HEK293T (cell line): ENCODE measurements at regions not wholly inside any gene's neighbourhood (a gene's known extent, or its start where the extent isn't known, plus 50 kb on each side); places are given as distances from the start of the nearest gene placed in this dataset.
"Not testable (repeated sequence)": the region's sequence is repeated elsewhere in the genome, so short reads cannot be mapped to it uniquely, and the experiment has no call there.

Experiments
- CTCF ChIA-PET: fragments of 350-600 bp; formaldehyde crosslinking; extraction: SDS; loops from one replicate; lab custom pipeline; 2021; ENCODE audit warnings: antibody characterized with exemption, inconsistent platforms; lab: Yijun Ruan, JAX
- POLR2A ChIA-PET: fragments of 350-600 bp; formaldehyde crosslinking; extraction: SDS; loops from one replicate; lab custom pipeline; 2020; ENCODE audit warnings: antibody characterized with exemption, inconsistent platforms; lab: Yijun Ruan, JAX
- DNase-seq: peaks from one replicate; pipeline ENCODE4 v3.0.0; 2012; ENCODE audit warnings: mixed read lengths; ENCODE audit errors: extremely low spot score
- ARNT ChIP-seq: fragments of 450-650 bp; IDR thresholded peaks from 2 replicates; pipeline ENCODE4 v1.6.1; 2017; ENCODE audit warnings: mild to moderate bottlenecking
- BHLHE40 ChIP-seq: fragments of 450-650 bp; IDR thresholded peaks from 2 replicates; pipeline ENCODE4 v1.6.1; 2016; ENCODE audit warnings: mild to moderate bottlenecking, moderate library complexity, borderline replicate concordance
- CTBP1 ChIP-seq: fragments of 450-650 bp; IDR thresholded peaks from 2 replicates; pipeline ENCODE4 v1.6.1; 2016; ENCODE audit warnings: borderline replicate concordance
- ELF4 ChIP-seq: fragments of 450-650 bp; IDR thresholded peaks from 2 replicates; pipeline ENCODE4 v1.6.1; 2017; ENCODE audit warnings: antibody characterized with exemption
- FOXA1 ChIP-seq: fragments of 450-650 bp; IDR thresholded peaks from 2 replicates; pipeline ENCODE4 v1.6.1; 2016; ENCODE audit warnings: mild to moderate bottlenecking
- FOXK2 ChIP-seq: fragments of 450-650 bp; IDR thresholded peaks from 2 replicates; pipeline ENCODE4 v1.6.1; 2016; ENCODE audit warnings: mild to moderate bottlenecking
- FOXM1 ChIP-seq: fragments of 450-650 bp; IDR thresholded peaks from 2 replicates; pipeline ENCODE4 v1.6.1; 2017; ENCODE audit warnings: mild to moderate bottlenecking, borderline replicate concordance
- HDGF ChIP-seq: fragments of 450-650 bp; IDR thresholded peaks from 2 replicates; pipeline ENCODE4 v1.6.1; 2017; ENCODE audit warnings: antibody characterized with exemption, borderline replicate concordance
- L3MBTL2 ChIP-seq: fragments of 450-650 bp; conservative IDR thresholded peaks from 2 replicates; pipeline ENCODE4 v1.6.1; 2016; ENCODE audit warnings: mild to moderate bottlenecking
- LEF1 ChIP-seq: fragments of 450-650 bp; IDR thresholded peaks from 2 replicates; pipeline ENCODE4 v1.6.1; 2017; ENCODE audit warnings: mild to moderate bottlenecking, borderline replicate concordance
- NFRKB ChIP-seq: fragments of 450-650 bp; IDR thresholded peaks from 2 replicates; pipeline ENCODE4 v1.6.1; 2016; ENCODE audit warnings: mild to moderate bottlenecking, moderate library complexity
- SP1 ChIP-seq: fragments of 450-650 bp; IDR thresholded peaks from 2 replicates; pipeline ENCODE4 v1.6.1; 2017
- SUZ12 ChIP-seq: fragments of 450-650 bp; IDR thresholded peaks from 2 replicates; pipeline ENCODE4 v1.6.1; 2016; ENCODE audit warnings: mild to moderate bottlenecking
- TARDBP ChIP-seq: fragments of 450-650 bp; IDR thresholded peaks from 2 replicates; pipeline ENCODE4 v1.6.1; 2016
- ZNF384 ChIP-seq: fragments of 450-650 bp; IDR thresholded peaks from 2 replicates; pipeline ENCODE4 v1.6.1; 2016
- TF ChIP-seq, protein P1 (sequence below): fragments of 450-650 bp; IDR thresholded peaks from 2 replicates; pipeline ENCODE4 v1.6.1; 2016

DNA sequence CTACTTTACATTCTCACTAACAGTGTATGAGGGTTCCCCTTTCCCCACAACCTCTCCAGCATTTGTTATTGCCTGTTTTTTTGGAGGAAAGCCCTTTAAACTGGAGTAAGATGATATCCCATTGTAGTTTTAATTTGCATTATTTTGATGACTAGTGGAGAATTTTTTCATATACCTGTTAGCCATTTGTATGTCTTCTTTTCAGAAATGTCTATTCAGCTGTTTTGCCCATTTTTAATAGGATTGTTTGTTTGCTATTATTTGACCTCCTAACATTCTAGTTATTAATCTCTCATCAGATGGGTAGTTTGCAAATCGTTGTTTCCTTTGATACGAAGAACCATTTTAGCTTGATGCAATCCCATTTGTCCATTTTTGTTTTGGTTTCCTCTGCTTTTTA lies 165.0 kb downstream of the GLUL start:
- POLR2A ChIA-PET: no interaction called here
- CTCF ChIA-PET: no interaction called here
- TF ChIP-seq FOXM1 (no peak), NFRKB (no peak)
- DNase-seq: no peak

DNA sequence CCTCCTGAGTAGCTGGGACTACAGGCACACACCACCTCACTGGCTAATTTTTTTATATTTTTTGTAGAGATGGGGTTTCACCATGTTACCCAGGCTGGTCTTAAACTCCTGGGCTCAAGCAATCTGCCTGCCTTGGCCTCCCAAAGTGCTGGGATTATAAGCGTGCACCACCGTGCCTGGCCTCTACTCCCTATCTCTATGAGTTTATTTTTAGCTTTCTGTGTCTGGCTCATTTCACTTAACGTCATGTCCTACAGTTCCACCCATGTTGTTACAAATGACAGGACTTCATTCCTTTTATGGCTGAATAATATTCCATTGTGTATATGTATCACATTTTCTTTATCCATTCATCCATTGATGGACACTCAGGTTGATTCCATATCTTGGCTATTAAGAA lies 164.2 kb upstream of the ZNF648 start:
- POLR2A ChIA-PET, CTCF ChIA-PET, DNase-seq: not testable (repeated sequence)

DNA sequence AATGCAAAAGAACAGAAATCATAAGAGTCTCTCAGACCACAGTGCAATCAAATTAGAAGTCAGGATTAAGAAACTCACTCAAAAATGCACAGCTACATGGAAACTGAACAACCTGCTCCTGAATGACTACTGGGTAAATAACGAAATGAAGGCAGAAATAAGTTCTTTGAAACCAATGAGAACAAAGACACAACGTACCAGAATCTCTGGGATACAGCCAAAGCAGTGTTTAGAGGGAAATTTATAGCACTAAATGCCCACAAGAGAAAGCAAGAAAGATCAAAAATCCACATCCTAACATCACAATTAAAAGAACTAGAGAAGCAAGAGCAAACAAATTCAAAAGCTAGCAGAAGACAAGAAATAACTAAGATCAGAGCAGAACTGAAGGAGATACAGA lies 160.5 kb upstream of the ZNF648 start:
- DNase-seq, POLR2A ChIA-PET, CTCF ChIA-PET: not testable (repeated sequence)

DNA sequence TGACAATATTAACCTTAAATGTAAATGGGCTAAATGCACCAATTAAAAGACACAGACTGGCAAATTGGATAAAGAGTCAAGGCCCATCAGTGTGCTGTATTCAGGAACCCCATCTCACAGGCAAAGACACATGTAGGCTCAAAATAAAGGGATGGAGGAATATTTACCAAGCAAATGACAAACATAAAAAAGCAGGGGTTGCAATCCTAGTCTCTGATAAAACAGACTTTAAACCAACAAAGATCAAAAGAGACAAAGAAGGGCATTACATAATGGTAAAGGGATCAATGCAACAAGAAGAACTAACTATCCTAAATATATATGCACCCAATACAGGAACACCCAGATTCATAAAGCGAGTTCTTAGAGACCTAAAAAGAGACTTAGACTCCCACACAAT lies 159.9 kb upstream of the ZNF648 start:
- CTCF ChIA-PET, DNase-seq, POLR2A ChIA-PET: not testable (repeated sequence)

DNA sequence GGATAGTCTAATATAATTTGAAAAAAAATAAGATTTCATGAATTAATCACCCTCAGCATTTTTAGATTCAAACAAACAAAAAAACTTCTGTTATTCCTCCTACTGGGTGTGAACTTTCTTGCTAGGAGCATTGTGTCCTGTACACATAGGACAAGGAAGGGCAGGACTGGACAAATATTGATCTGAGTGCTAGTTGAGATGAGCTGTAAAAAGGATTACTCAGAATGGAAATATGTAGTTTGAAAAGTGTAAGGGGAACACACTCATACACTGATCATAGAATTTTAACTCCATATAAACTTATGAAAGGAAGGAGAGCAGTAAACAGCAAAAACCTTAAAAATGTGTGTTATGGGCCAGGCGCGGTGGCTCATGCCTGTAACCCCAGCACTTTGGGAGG lies 156.5 kb upstream of the ZNF648 start:
- ChIA-PET POLR2A (no interaction called here), CTCF (no interaction called here)
- no peak for DNase-seq
- TF ChIP-seq ZNF384 (no peak), SUZ12 (no peak), CTBP1 (no peak), FOXK2 (no peak), ELF4 (no peak), ARNT (no peak), BHLHE40 (no peak), FOXA1 (no peak), FOXM1 (no peak), L3MBTL2 (no peak), HDGF (no peak), NFRKB (no peak), LEF1 (no peak), TARDBP (no peak), SP1 (no peak)
- TF ChIP-seq, protein P1, sequence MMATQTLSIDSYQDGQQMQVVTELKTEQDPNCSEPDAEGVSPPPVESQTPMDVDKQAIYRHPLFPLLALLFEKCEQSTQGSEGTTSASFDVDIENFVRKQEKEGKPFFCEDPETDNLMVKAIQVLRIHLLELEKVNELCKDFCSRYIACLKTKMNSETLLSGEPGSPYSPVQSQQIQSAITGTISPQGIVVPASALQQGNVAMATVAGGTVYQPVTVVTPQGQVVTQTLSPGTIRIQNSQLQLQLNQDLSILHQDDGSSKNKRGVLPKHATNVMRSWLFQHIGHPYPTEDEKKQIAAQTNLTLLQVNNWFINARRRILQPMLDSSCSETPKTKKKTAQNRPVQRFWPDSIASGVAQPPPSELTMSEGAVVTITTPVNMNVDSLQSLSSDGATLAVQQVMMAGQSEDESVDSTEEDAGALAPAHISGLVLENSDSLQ: no peak

DNA sequence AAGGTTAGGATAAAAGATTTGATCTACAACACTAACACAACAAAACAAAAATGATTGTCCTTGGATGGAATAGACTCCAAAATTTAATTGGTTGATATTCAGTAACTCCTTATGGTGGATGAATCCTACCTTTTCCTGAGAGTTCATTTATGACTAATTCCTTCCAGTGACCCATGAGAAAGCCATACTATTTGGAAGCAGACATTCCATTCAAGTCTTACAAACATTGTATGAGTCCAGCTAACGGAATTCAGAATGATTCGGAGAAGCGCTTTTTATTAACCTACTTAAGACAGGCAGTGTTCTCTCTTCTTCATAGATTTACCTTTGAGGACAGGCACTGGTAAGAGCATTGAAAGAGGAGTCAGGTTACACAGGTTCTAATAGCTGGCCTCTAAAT lies 155.6 kb upstream of the ZNF648 start:
- ChIA-PET POLR2A (no interaction called here), CTCF (no interaction called here)
- TF ChIP-seq LEF1: no peak
- TF ChIP-seq SUZ12: no peak
- no peak for TF ChIP-seq ELF4
- no peak for TF ChIP-seq ZNF384
- TF ChIP-seq, protein P1: no peak
- no peak for TF ChIP-seq SP1
- no peak for TF ChIP-seq CTBP1
- TF ChIP-seq HDGF: no peak
- no peak for TF ChIP-seq NFRKB
- no peak for TF ChIP-seq L3MBTL2
- no peak for TF ChIP-seq FOXM1
- no peak for TF ChIP-seq BHLHE40
- TF ChIP-seq FOXA1: no peak
- no peak for TF ChIP-seq FOXK2
- TF ChIP-seq TARDBP: no peak
- no peak for TF ChIP-seq ARNT
- DNase-seq: no peak

DNA sequence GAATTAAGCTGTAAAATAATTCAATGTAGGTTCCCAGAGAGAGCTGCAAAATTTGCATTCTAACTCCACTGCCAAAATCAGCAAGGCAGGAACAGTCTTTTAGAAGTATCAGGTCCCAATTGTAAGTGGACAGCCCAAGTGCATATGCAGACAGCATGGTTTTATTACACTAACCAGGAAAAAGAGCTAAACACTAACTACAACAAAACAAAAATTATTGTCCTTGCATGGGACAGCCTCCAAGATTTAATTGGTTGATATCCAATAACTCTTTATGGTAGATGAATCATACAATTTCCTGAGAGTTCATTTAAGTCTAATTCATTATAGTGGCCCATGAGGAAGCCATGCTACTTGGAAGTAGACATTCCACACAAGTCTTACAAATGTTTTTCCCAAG lies 154.3 kb upstream of the ZNF648 start:
- ChIA-PET CTCF (no interaction called here), POLR2A (no interaction called here)
- DNase-seq: no peak
- no peak for TF ChIP-seq BHLHE40
- no peak for TF ChIP-seq LEF1
- no peak for TF ChIP-seq FOXA1
- TF ChIP-seq L3MBTL2: no peak
- no peak for TF ChIP-seq SP1
- TF ChIP-seq FOXK2: no peak
- TF ChIP-seq ELF4: no peak
- TF ChIP-seq TARDBP: no peak
- no peak for TF ChIP-seq CTBP1
- TF ChIP-seq, protein P1: no peak
- no peak for TF ChIP-seq ZNF384
- no peak for TF ChIP-seq NFRKB
- no peak for TF ChIP-seq HDGF
- no peak for TF ChIP-seq FOXM1
- TF ChIP-seq SUZ12: no peak

DNA sequence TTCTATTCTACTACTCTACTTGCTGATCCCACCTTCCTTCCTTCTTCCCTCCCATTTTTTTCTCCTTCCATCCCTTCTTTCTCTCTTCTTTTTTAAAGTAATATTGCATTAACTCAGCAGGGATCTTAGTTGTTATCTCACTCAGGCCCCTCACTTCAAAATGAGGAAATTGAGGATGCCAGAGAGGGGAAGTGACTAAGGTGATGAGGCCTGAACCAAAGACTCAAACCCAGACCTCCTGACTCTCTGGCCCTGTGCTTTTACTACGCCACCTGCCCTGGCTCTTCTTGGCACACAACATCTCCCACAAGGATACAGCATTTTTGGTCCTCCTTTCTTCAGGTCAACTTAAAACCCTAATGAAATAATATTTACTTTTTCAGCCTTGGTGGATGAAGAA lies 151.7 kb upstream of the ZNF648 start:
- POLR2A ChIA-PET: no interaction called here
- TF ChIP-seq HDGF (no peak), SP1 (no peak)
- no peak for DNase-seq
- CTCF ChIA-PET: no interaction called here
